ENCODE measurements at regions not wholly inside any gene's neighbourhood (a gene's known extent, or its start where the extent isn't known, plus 50 kb on each side); places are given as distances from the start of the nearest gene placed in this dataset.

- no peak for TF ChIP-seq POLR2A (IDR thresholded peaks at IDR 0.05; ENCODE audit: extremely low read depth, insufficient read length)
- TF ChIP-seq CTCF (IDR thresholded peaks at IDR 0.05; ENCODE audit: low read depth, low read length): no peak
- TF ChIP-seq, protein P1, sequence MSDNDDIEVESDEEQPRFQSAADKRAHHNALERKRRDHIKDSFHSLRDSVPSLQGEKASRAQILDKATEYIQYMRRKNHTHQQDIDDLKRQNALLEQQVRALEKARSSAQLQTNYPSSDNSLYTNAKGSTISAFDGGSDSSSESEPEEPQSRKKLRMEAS (IDR thresholded peaks at IDR 0.05; ENCODE audit: low read depth, low read length): no peak
- TF ChIP-seq MYC (IDR thresholded peaks at IDR 0.05; ENCODE audit: low read depth, low read length): no peak
Measured at GRCh38 chr22:49104434-49104833, 723.2 kb downstream of the BRD1 start.

Measured in NB4 (cell line).